ENCODE measurements at regions not wholly inside any gene's neighbourhood (a gene's known extent, or its start where the extent isn't known, plus 50 kb on each side); places are given as distances from the start of the nearest gene placed in this dataset.

- TF ChIP-seq ELF1 (IDR thresholded peaks at IDR 0.05) (no peak), GABPA (IDR thresholded peaks at IDR 0.05; ENCODE audit: low read depth) (no peak), CTCF (IDR thresholded peaks at IDR 0.05) (no peak), EZH2phosphoT487 (IDR thresholded peaks at IDR 0.05; ENCODE audit: borderline replicate concordance, low read depth) (no peak), USF1 (IDR thresholded peaks at IDR 0.05; ENCODE audit: borderline replicate concordance, low read depth) (no peak), TAF1 (IDR thresholded peaks at IDR 0.05; ENCODE audit: borderline replicate concordance, low read depth, low read length) (no peak), YY1 (IDR thresholded peaks at IDR 0.05; ENCODE audit: low read depth) (no peak), CHD2 (IDR thresholded peaks at IDR 0.05; ENCODE audit: low read length, partially characterized antibody) (no peak), GATA2 (CRISPR knock-in tag; IDR thresholded peaks at IDR 0.05) (no peak)
- TF ChIP-seq, protein P1, sequence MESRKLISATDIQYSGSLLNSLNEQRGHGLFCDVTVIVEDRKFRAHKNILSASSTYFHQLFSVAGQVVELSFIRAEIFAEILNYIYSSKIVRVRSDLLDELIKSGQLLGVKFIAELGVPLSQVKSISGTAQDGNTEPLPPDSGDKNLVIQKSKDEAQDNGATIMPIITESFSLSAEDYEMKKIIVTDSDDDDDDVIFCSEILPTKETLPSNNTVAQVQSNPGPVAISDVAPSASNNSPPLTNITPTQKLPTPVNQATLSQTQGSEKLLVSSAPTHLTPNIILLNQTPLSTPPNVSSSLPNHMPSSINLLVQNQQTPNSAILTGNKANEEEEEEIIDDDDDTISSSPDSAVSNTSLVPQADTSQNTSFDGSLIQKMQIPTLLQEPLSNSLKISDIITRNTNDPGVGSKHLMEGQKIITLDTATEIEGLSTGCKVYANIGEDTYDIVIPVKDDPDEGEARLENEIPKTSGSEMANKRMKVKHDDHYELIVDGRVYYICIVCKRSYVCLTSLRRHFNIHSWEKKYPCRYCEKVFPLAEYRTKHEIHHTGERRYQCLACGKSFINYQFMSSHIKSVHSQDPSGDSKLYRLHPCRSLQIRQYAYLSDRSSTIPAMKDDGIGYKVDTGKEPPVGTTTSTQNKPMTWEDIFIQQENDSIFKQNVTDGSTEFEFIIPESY (IDR thresholded peaks at IDR 0.05; ENCODE audit: borderline replicate concordance, low read depth): no peak
- TF ChIP-seq, protein P2, sequence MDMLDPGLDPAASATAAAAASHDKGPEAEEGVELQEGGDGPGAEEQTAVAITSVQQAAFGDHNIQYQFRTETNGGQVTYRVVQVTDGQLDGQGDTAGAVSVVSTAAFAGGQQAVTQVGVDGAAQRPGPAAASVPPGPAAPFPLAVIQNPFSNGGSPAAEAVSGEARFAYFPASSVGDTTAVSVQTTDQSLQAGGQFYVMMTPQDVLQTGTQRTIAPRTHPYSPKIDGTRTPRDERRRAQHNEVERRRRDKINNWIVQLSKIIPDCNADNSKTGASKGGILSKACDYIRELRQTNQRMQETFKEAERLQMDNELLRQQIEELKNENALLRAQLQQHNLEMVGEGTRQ (IDR thresholded peaks at IDR 0.05; ENCODE audit: borderline replicate concordance, low read depth, low read length): no peak
Observed at GRCh38 chr11:29368126-29368525, 648.7 kb downstream of the KCNA4 start.
